ENCODE measurements at regions not wholly inside any gene's neighbourhood (a gene's known extent, or its start where the extent isn't known, plus 50 kb on each side); places are given as distances from the start of the nearest gene placed in this dataset.

DNA sequence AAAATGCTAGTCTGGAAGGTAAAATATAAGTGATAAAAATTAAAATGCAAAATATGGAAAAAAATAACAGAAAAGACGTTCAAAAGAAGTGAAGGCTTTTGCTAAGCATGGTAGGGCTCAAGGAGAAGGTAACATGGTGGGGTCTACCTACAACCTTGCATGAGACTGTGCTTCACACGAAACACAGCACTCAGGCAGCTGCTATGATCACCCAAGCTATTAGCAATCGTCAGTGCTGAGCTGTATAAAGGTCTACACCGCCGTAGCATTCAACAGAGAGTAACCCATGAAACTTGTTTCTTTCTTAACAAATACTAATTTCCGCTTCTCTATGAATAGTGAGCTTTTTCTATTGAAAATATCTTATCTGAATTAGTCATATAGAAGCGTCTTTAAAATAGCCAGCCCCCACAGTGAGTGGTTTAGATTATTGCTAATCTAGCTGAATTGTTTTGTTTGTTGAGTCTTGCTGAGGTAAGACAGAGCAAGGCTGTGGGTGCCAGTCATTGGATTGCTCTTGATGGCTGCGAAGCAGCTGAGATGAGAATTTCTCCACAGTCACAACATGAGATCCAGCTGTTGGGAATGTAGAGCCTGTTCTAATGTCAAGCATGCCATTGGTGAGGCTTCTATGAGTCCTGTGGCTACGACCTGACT lies 230.0 kb downstream of the KLF13 start:
- Histone ChIP-seq H3K27ac (ENCODE audit: low read depth, low read length) (no peak overlapping the region), H2AFZ (ENCODE audit: low read depth, low read length) (no peak overlapping the region), H3K4me3 (ENCODE audit: insufficient read depth, low read depth, low read length) (no peak overlapping the region), H3K4me2 (ENCODE audit: low read length) (no peak overlapping the region), H3K9ac (ENCODE audit: low read length) (no peak overlapping the region), H3K36me3 (ENCODE audit: insufficient read depth, low read length) (no peaks in the 10 kb centered on the region), H4K20me1 (ENCODE audit: insufficient read depth, low read length) (no peaks in the 10 kb centered on the region), H3K27me3 (ENCODE audit: insufficient read depth, low read length) (no peaks in the 10 kb centered on the region), H3K4me1 (ENCODE audit: insufficient read depth, low read length) (peaks cover 4% of the 10 kb centered on the region), H3K79me2 (ENCODE audit: insufficient read depth, low read length) (no peaks in the 10 kb centered on the region), H3K9me3 (ENCODE audit: insufficient read depth, low read depth, low read length) (no peaks in the 10 kb centered on the region)
- FAIRE-seq = no peak
- H3K4me3 Mint-ChIP-seq (ENCODE audit: unreplicated experiment) = no peak overlapping the region
- peaks cover 9% of the 10 kb centered on the region for H3K27me3 Mint-ChIP-seq (ENCODE audit: low read depth, unreplicated experiment)
- H3K4me1 Mint-ChIP-seq (ENCODE audit: low read depth, unreplicated experiment) = peaks cover 8% of the 10 kb centered on the region
- no peaks in the 10 kb centered on the region for H3K36me3 Mint-ChIP-seq (ENCODE audit: low read depth, unreplicated experiment)
- DNase-seq (ENCODE audit: low read depth) = no peak
- TF ChIP-seq EZH2 (IDR thresholded peaks at IDR 0.05; ENCODE audit: insufficient read depth, low read length) = no peak
- TF ChIP-seq, protein P1, sequence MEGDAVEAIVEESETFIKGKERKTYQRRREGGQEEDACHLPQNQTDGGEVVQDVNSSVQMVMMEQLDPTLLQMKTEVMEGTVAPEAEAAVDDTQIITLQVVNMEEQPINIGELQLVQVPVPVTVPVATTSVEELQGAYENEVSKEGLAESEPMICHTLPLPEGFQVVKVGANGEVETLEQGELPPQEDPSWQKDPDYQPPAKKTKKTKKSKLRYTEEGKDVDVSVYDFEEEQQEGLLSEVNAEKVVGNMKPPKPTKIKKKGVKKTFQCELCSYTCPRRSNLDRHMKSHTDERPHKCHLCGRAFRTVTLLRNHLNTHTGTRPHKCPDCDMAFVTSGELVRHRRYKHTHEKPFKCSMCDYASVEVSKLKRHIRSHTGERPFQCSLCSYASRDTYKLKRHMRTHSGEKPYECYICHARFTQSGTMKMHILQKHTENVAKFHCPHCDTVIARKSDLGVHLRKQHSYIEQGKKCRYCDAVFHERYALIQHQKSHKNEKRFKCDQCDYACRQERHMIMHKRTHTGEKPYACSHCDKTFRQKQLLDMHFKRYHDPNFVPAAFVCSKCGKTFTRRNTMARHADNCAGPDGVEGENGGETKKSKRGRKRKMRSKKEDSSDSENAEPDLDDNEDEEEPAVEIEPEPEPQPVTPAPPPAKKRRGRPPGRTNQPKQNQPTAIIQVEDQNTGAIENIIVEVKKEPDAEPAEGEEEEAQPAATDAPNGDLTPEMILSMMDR (IDR thresholded peaks at IDR 0.05; ENCODE audit: insufficient read depth, low read depth, low read length) = no peak
- H3K27ac Mint-ChIP-seq (ENCODE audit: unreplicated experiment) = no peak overlapping the region
- peaks cover 4% of the 10 kb centered on the region for H3K9me3 Mint-ChIP-seq (ENCODE audit: unreplicated experiment)

DNA sequence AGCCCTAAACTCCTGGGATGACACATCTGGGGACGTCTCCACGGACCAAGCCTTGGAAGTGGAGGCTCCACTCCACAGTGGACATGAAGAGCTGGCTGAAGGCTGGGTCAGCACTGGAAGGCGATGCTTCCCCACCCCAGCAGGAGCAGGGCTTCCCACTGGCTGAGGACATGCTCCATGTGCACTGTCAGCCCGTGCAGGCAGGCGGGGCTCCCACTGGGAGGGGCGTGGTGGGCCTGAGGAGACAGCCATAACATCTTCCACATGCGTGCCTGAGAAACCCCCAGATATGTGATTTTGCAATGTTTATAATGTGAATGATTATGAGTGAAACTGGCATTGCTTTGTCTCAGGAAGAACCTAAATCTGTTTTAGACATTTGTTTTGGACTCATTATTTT lies 231.3 kb downstream of the KLF13 start:
- peaks cover 4% of the 10 kb centered on the region for H3K9me3 Mint-ChIP-seq (ENCODE audit: unreplicated experiment)
- no peak overlapping the region for H3K4me3 Mint-ChIP-seq (ENCODE audit: unreplicated experiment)
- Histone ChIP-seq H3K4me1 (ENCODE audit: insufficient read depth, low read length) (peaks cover 4% of the 10 kb centered on the region), H3K9me3 (ENCODE audit: insufficient read depth, low read depth, low read length) (no peaks in the 10 kb centered on the region), H3K4me2 (ENCODE audit: low read length) (no peak overlapping the region), H3K36me3 (ENCODE audit: insufficient read depth, low read length) (no peaks in the 10 kb centered on the region), H3K27ac (ENCODE audit: low read depth, low read length) (no peak overlapping the region), H2AFZ (ENCODE audit: low read depth, low read length) (no peak overlapping the region), H3K9ac (ENCODE audit: low read length) (no peak overlapping the region), H3K27me3 (ENCODE audit: insufficient read depth, low read length) (no peaks in the 10 kb centered on the region), H4K20me1 (ENCODE audit: insufficient read depth, low read length) (no peaks in the 10 kb centered on the region), H3K4me3 (ENCODE audit: insufficient read depth, low read depth, low read length) (no peak overlapping the region), H3K79me2 (ENCODE audit: insufficient read depth, low read length) (no peaks in the 10 kb centered on the region)
- H3K27me3 Mint-ChIP-seq (ENCODE audit: low read depth, unreplicated experiment) = peaks cover 9% of the 10 kb centered on the region
- FAIRE-seq (no peak), DNase-seq (ENCODE audit: low read depth) (no peak)
- no peak overlapping the region for H3K27ac Mint-ChIP-seq (ENCODE audit: unreplicated experiment)
- TF ChIP-seq, protein P1 (IDR thresholded peaks at IDR 0.05; ENCODE audit: insufficient read depth, low read depth, low read length) = no peak
- no peak for TF ChIP-seq EZH2 (IDR thresholded peaks at IDR 0.05; ENCODE audit: insufficient read depth, low read length)
- H3K4me1 Mint-ChIP-seq (ENCODE audit: low read depth, unreplicated experiment) = peaks cover 8% of the 10 kb centered on the region
- no peaks in the 10 kb centered on the region for H3K36me3 Mint-ChIP-seq (ENCODE audit: low read depth, unreplicated experiment)

DNA sequence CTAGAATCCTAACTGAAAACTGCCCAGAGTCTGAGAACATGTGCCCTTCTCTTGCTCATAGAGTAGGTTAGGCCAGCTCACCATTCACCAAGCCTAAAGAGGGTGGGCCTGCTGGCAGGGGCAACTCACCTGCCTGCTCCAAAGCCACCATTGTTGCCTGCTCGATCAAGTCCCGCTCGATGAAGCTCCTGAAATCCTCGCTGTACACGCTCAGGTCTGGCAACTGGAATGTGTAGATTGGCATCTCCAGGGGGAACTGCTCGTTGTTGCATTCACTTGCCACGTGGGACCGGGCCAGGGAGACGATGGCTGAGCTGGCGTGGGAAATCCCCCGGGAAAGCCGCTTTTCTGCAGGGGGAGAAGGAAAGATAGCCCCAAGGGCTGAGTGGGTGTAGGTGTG lies 232.2 kb downstream of the KLF13 start:
- DNase-seq (ENCODE audit: low read depth) (no peak), FAIRE-seq (no peak)
- H3K36me3 ChIP-seq (ENCODE audit: insufficient read depth, low read length) = no peaks in the 10 kb centered on the region
- no peak overlapping the region for H3K4me2 ChIP-seq (ENCODE audit: low read length)
- Mint-ChIP-seq H3K4me3 (ENCODE audit: unreplicated experiment) (no peak overlapping the region), H3K27me3 (ENCODE audit: low read depth, unreplicated experiment) (peaks cover 6% of the 10 kb centered on the region), H3K36me3 (ENCODE audit: low read depth, unreplicated experiment) (no peaks in the 10 kb centered on the region), H3K4me1 (ENCODE audit: low read depth, unreplicated experiment) (peaks cover 8% of the 10 kb centered on the region), H3K9me3 (ENCODE audit: unreplicated experiment) (no peaks in the 10 kb centered on the region), H3K27ac (ENCODE audit: unreplicated experiment) (no peak overlapping the region)
- H2AFZ ChIP-seq (ENCODE audit: low read depth, low read length) = no peak overlapping the region
- no peaks in the 10 kb centered on the region for H3K79me2 ChIP-seq (ENCODE audit: insufficient read depth, low read length)
- peaks cover 4% of the 10 kb centered on the region for H3K4me1 ChIP-seq (ENCODE audit: insufficient read depth, low read length)
- H3K9me3 ChIP-seq (ENCODE audit: insufficient read depth, low read depth, low read length) = no peaks in the 10 kb centered on the region
- H3K9ac ChIP-seq (ENCODE audit: low read length) = no peak overlapping the region
- H3K4me3 ChIP-seq (ENCODE audit: insufficient read depth, low read depth, low read length) = no peak overlapping the region
- TF ChIP-seq EZH2 (IDR thresholded peaks at IDR 0.05; ENCODE audit: insufficient read depth, low read length) = no peak
- TF ChIP-seq, protein P1 (IDR thresholded peaks at IDR 0.05; ENCODE audit: insufficient read depth, low read depth, low read length) = no peak
- no peaks in the 10 kb centered on the region for H3K27me3 ChIP-seq (ENCODE audit: insufficient read depth, low read length)
- no peaks in the 10 kb centered on the region for H4K20me1 ChIP-seq (ENCODE audit: insufficient read depth, low read length)
- H3K27ac ChIP-seq (ENCODE audit: low read depth, low read length) = no peak overlapping the region
